HPDE6-E6E7 (cell line): ENCODE measurements at regions not wholly inside any gene's neighbourhood (a gene's known extent, or its start where the extent isn't known, plus 50 kb on each side); places are given as distances from the start of the nearest gene placed in this dataset.
"Not testable (repeated sequence)": the region's sequence is repeated elsewhere in the genome, so short reads cannot be mapped to it uniquely, and the experiment has no call there.

Experiments
- DNase-seq: peaks from one replicate; pipeline ENCODE4 v3.0.0; 2011; ENCODE audit warnings: missing footprints; ENCODE audit errors: extremely low spot score

DNA sequence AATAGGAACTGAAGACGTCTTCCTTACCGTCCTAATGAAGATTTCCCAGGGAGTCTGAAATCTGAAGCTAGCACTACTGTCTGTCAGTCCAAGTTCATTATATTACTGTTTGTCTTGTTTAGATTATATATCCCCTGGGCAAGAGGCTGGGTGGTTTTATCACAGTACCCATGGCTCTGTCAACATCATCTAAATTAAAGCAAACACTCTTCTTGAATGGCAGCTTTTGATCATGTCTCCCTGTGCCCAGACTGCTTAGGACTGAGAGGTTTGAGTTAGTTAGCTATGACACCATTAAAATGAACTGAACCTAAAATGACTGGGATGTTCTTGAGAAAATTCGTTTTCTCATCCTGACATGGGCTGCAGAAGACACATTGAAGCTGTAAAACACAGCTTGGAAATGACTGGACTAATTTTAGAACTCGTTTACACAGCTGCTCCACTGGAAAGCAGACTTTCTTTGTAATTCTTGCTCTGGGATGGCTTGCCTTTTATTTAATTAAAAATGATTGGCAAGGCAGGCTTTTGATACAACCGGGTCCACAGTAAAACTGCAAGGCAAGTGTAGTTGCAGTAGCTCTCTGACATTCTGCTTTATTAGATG lies 243.5 kb downstream of the MFSD1 start:
- no peak for DNase-seq

DNA sequence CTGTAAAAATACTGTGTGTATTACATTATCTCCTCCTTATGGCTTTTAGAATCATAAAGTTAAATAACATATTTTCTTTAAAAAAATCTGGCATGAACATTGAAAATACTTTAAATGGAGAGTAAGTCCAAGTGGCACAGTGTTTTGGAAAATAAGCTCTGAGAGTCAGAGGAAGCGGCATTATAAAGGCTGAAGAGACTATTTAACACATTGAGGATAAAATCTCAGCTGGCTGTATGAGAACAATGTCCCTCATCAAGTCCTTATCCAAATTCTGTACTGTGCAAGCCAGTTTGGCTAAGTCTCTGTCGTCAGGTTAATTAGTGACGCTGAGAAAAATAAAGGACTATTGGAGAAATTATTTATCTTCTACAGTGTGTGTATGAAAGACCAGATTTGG lies 245.5 kb downstream of the MFSD1 start:
- no peak for DNase-seq

- not testable (repeated sequence) for DNase-seq
Measured at GRCh38 chr3:159052494-159052893, 250.6 kb downstream of the MFSD1 start.

DNA sequence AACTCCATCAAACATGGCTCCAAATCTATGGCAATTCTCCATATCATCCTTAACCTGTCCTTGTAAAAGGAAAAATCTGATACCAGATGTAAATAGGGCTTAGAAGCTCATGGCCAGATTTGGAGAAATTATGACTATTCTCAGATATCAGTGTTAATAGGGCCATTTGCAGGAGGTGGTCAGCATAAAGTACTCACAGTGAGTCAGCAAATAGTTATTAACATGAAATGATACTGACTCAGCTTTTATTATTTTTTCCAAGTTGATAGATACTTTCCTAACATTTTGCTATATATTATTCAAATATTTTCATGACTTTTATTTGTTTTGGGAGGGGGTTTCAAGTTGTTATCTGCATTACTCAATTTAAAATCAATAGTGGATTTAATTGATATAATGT lies 255.8 kb downstream of the MFSD1 start:
- DNase-seq: no peak

DNA sequence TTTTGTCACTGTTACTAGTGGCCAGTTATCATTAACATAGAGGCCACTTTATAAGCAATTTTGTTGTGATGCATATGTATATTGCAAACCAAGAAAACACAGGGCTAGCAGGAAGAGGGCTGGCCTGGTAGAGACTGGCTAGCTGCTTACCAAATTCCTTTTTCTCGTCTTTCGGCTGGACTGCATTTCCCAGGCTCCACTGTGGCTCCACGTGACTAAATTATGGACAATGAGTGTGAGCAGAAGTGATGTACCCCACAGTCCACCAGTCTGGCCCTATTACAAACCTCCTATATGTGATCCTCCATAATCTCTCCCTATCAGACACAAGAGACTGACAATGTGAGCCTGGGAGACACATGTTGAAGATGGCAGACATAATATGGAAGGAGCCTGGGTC lies 257.0 kb downstream of the MFSD1 start:
- DNase-seq: no peak

DNA sequence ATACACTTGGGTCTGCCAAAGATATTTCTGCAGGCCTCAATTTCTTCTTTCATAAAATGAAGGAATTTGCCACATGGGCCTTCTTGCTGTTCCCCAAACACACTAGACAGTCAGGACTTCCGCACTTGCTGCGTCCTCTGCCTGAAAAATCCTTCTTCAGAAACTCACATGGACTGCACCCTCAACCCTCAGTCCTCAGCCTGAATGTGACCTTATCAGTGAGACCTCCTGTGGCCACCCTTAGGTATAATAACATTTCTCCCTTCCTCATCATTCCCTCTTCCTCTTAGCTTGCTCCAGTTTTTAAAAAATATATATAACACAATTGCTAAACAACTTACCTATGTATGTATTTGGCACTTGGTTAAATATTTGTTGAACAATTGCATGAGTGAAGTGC lies 257.5 kb downstream of the MFSD1 start:
- DNase-seq: no peak

DNA sequence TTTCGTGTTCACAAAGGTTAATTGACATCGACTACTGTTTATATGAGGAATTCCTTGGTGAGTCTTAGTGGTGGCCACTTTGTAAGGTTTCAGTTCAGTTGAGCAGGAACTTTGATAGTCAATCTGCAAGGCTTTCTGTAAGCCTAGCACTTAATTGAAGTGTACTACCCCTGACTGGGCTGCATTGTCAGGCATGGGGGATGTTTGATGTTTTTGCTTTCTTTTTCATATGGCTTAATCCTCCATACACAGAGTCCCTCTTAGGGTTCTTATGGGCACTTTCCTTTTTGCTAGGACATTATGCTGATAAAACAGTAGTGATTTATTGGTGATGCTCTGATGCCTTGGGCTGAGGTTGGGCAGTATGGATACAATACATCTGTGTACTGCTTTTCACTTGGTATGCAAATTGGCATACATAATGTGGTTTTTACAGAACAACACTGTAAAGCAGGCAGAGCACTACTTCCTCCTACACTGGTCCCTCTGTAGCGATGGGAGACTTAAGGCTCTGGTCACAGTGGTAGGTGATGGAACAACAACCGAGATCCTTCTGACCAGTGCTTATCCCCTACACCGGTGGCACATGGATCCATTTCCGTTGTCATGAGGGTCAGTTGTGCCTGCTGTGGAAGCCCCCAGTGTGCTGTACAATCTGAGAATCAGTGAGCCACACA lies 261.0 kb downstream of the MFSD1 start:
- DNase-seq: no peak

DNA sequence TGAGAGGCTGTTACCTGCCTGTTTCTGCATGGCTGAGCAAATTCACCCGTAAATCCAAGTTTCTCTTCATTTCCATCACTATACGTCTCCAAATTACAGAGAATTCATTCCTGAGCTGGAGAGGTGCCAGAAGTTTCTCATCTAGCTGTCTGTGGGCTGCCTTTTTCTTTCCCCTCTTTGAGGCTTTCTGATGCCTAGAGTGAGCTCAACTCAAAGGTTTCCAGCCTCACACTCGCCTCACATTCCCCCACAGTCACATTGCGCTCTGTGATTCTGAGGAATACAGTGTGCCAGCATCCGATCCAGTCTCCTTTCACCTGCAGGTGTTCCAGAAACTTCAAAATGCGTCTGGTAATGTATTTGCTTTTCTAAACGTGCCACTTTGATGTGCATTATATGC lies 267.2 kb downstream of the MFSD1 start, which contains the start of gene IQCJ:
IQCJ (plus strand) TSS at position 229 of the 400 bp plus-strand sequence.
- no peak for DNase-seq

GRCh38 chr3:159069866-159070425 lies 268.1 kb downstream of the MFSD1 start:
- DNase-seq: no peak

GRCh38 chr3:159074756-159075701 lies 273.2 kb downstream of the MFSD1 start:
- no peak for DNase-seq

- peak; percentile 25 for DNase-seq
Measured at GRCh38 chr3:159077860-159078259, 276.0 kb downstream of the MFSD1 start.

GRCh38 chr3:159080256-159080655 lies 278.4 kb downstream of the MFSD1 start:
- DNase-seq: no peak

DNA sequence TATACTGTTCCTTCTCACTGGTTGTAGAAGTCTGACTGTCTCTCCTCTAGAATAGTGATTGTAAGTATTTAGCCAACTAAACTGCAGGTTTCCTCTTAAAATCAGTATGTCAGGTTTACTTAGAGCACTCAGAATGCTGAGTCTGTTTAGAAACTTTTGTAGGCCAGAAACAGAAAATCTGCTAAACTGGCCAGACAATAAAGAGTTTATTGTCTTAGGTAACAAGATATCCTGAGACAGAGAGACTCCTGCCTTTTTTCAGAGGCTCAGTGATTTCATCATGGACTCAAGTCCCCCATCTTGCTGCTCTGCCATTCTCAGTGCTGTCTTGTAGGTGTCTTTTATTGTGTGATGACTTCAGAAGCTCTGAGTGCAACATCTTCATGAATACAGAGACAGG lies 279.0 kb downstream of the MFSD1 start:
- DNase-seq: no peak

GRCh38 chr3:159082519-159082918 lies 280.7 kb downstream of the MFSD1 start:
- DNase-seq: no peak

GRCh38 chr3:159091936-159092335 lies 290.1 kb downstream of the MFSD1 start:
- no peak for DNase-seq

- no peak for DNase-seq
Measured at GRCh38 chr3:159102001-159102400, 300.1 kb downstream of the MFSD1 start.

DNA sequence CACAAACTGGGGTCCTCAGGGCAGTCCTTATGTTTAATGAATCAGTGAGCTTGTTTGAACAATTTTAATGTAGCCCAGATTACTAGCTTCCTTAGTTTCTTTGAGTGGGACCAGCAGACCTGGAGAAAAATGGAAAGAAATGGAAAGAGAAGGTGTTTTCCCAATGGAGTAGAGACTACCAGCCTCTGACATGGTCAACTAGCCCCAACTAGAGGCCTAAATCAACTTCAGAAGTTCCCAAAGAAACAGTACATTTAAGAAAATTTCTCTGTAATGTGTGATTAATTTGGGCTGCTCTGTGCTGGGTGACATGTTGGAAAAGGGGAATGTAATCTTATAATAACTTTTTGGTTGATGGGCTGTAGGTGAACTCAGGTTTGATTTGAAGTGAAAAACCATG lies 310.9 kb downstream of the MFSD1 start:
- DNase-seq: no peak

DNA sequence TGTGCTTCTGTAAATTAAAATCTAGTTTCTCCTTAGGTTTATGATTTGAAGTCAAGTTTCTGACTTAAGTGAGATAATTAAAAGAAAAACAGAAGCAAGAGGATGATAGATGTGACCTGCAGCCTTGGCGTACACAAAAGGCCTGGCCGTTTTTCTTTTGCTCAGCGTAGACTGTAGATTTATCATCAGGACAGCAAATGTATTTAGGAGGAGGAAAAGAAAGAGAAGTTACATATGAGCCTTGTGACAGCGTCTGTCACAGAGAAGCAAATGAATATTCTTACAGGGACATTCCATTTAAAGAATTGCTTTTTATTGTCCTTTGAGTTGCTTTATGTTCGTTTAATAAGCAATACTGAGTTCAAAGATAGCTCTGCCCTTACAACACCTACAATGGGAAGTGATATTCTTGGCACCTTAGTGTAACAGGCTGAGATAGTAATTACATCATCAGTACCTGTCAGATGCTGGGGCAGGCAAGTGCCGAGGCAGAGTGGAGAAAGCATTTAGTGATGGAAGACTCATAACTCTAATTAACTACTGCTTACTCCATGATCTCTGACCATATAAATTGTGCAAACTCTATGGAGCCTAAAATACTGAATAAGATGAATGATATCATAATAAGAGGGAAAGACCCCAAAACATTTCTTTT lies 311.5 kb downstream of the MFSD1 start:
- no peak for DNase-seq

DNA sequence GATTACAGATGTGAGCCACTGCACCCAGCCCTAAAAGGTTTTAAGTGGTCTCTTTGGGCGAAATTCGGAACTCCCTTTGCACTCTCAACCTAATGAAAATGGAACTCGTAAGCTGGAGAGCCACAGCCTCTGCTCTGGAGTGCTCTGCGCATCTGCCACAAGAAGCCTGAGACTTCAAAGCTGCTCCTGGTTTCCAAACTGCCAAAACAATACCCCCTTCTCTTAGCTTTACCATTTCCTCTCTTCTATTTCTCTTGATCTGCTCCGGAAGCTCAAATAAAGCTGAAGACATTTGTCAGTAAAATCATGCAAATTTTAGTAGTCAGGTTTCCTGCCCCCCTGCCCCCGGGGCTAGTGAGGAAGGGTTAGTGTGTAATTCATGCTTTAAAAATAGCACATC lies 312.7 kb downstream of the MFSD1 start:
- no peak for DNase-seq

DNA sequence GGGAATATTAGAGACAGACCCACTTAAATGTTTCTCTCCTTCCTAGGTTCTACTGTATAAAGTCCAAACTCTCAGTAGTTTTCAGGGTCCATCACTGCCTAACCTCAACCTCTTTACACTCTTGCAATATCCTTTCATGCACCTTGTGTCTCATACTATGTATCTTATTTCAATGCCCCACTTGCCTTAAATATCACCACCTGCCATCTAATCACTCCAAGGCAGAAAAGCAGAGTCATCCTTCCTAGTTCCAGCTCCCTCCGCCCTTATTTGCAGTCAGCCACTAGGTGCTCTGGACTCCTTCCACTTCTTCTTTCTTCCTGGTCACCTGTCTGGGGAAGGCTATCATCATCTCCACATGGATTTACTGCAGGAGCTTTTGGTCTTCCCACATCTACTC lies 322.0 kb downstream of the MFSD1 start:
- no peak for DNase-seq

DNA sequence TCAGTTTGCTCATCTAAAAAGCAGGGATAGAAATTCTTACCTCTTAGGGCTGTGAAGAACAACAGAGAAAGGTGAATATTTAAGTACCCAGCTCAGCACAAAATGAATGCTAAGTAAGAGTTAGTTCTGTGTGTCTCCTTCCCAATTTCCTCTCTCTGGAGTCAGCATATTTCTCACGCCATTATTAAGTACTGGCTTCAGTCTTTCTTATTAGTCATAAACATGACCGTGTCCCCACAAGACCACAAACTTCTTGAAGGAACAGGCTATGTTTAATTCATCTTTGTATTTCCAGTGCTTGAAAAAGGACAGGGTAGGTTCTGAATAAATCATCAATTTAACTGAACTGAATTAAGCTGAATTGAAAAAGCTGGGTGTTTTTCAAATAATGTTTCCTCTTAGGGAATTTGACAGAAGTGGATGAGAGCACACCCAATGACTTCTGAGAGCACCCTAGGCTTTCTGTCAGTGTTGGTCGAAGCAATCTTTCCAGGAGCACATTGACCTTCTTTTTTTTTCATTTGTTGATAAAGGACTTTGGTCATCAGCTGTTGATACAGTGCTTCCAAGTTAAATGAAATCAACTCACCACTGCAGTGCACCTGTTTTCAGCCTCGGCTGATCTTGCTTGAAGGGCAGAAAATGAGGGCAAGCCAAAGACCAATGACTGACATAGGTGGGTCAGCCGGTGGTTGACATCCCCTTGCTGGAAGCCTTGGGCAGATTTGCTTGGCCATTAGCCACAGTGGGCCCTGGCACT lies 324.6 kb downstream of the MFSD1 start:
- no peak for DNase-seq
